ENCODE measurements at regions not wholly inside any gene's neighbourhood (a gene's known extent, or its start where the extent isn't known, plus 50 kb on each side); places are given as distances from the start of the nearest gene placed in this dataset.

- Histone ChIP-seq H3K27me3 (ENCODE audit: control insufficient read depth in 5 of 5, insufficient read depth in 4 of 5, low read length in 5 of 5) (no peaks in the 10 kb centered on the region), H3K9ac (ENCODE audit: low read length in 5 of 5) (no peak overlapping the region), H3K4me3 (ENCODE audit: low read depth in 1 of 5, low read length in 5 of 5) (no peak overlapping the region), H3K36me3 (ENCODE audit: control insufficient read depth in 5 of 5, insufficient read depth in 5 of 5, low read length in 5 of 5) (no peaks in the 10 kb centered on the region), H3K27ac (ENCODE audit: low read depth, low read length) (no peak overlapping the region), H3K4me1 (ENCODE audit: control insufficient read depth in 5 of 5, insufficient read depth in 5 of 5, low read length in 5 of 5) (peaks cover 0 to 17% (median 0%) of the 10 kb centered on the region in 5 donors), H3K9me3 (ENCODE audit: control insufficient read depth in 5 of 5, low read length in 5 of 5) (no peaks in the 10 kb centered on the region)
Measured at GRCh38 chr11:81070948-81071347, 1630.1 kb upstream of the TENM4 start.

GRCh38 chr11:81059356-81059755 is 1618.5 kb upstream of the TENM4 start:
- H3K4me3 ChIP-seq (ENCODE audit: low read depth in 1 of 5, low read length in 5 of 5), result no peak overlapping the region
- H3K36me3 ChIP-seq (ENCODE audit: control insufficient read depth in 5 of 5, insufficient read depth in 5 of 5, low read length in 5 of 5), result no peaks in the 10 kb centered on the region
- H3K9me3 ChIP-seq (ENCODE audit: control insufficient read depth in 5 of 5, low read length in 5 of 5), result no peaks in the 10 kb centered on the region
- H3K9ac ChIP-seq (ENCODE audit: low read length in 5 of 5), result no peak overlapping the region
- H3K27ac ChIP-seq (ENCODE audit: low read depth, low read length), result no peak overlapping the region
- no peaks in the 10 kb centered on the region for H3K4me1 ChIP-seq (ENCODE audit: control insufficient read depth in 5 of 5, insufficient read depth in 5 of 5, low read length in 5 of 5)
- H3K27me3 ChIP-seq (ENCODE audit: control insufficient read depth in 5 of 5, insufficient read depth in 4 of 5, low read length in 5 of 5), result no peaks in the 10 kb centered on the region

GRCh38 chr11:81052344-81053158 is 1611.7 kb upstream of the TENM4 start:
- no peaks in the 10 kb centered on the region for H3K9me3 ChIP-seq (ENCODE audit: control insufficient read depth in 5 of 5, low read length in 5 of 5)
- H3K9ac ChIP-seq (ENCODE audit: low read length in 5 of 5), result no peak overlapping the region
- no peaks in the 10 kb centered on the region for H3K36me3 ChIP-seq (ENCODE audit: control insufficient read depth in 5 of 5, insufficient read depth in 5 of 5, low read length in 5 of 5)
- H3K27me3 ChIP-seq (ENCODE audit: control insufficient read depth in 5 of 5, insufficient read depth in 4 of 5, low read length in 5 of 5), result no peaks in the 10 kb centered on the region
- H3K4me1 ChIP-seq (ENCODE audit: control insufficient read depth in 5 of 5, insufficient read depth in 5 of 5, low read length in 5 of 5), result no peaks in the 10 kb centered on the region
- no peak overlapping the region for H3K4me3 ChIP-seq (ENCODE audit: low read depth in 1 of 5, low read length in 5 of 5)
- H3K27ac ChIP-seq (ENCODE audit: low read depth, low read length), result no peak overlapping the region

GRCh38 chr11:81039916-81040524 is 1599.2 kb upstream of the TENM4 start:
- Histone ChIP-seq H3K4me3 (ENCODE audit: low read depth in 1 of 5, low read length in 5 of 5) (no peak overlapping the region), H3K9ac (ENCODE audit: low read length in 5 of 5) (no peak overlapping the region), H3K27ac (ENCODE audit: low read depth, low read length) (no peak overlapping the region), H3K4me1 (ENCODE audit: control insufficient read depth in 5 of 5, insufficient read depth in 5 of 5, low read length in 5 of 5) (no peaks in the 10 kb centered on the region), H3K36me3 (ENCODE audit: control insufficient read depth in 5 of 5, insufficient read depth in 5 of 5, low read length in 5 of 5) (no peaks in the 10 kb centered on the region), H3K27me3 (ENCODE audit: control insufficient read depth in 5 of 5, insufficient read depth in 4 of 5, low read length in 5 of 5) (no peaks in the 10 kb centered on the region), H3K9me3 (ENCODE audit: control insufficient read depth in 5 of 5, low read length in 5 of 5) (peaks cover 0 to 25% (median 13%) of the 10 kb centered on the region in 5 donors)

- Histone ChIP-seq H3K27me3 (ENCODE audit: control insufficient read depth in 5 of 5, insufficient read depth in 4 of 5, low read length in 5 of 5) (no peaks in the 10 kb centered on the region), H3K27ac (ENCODE audit: low read depth, low read length) (no peak overlapping the region), H3K4me3 (ENCODE audit: low read depth in 1 of 5, low read length in 5 of 5) (no peak overlapping the region), H3K4me1 (ENCODE audit: control insufficient read depth in 5 of 5, insufficient read depth in 5 of 5, low read length in 5 of 5) (no peaks in the 10 kb centered on the region), H3K36me3 (ENCODE audit: control insufficient read depth in 5 of 5, insufficient read depth in 5 of 5, low read length in 5 of 5) (no peaks in the 10 kb centered on the region), H3K9me3 (ENCODE audit: control insufficient read depth in 5 of 5, low read length in 5 of 5) (peaks cover 0 to 27% (median 10%) of the 10 kb centered on the region in 5 donors), H3K9ac (ENCODE audit: low read length in 5 of 5) (no peak overlapping the region)
Measured at GRCh38 chr11:81036168-81036870, 1595.5 kb upstream of the TENM4 start.

GRCh38 chr11:81033779-81034540 is 1593.1 kb upstream of the TENM4 start:
- Histone ChIP-seq H3K27me3 (ENCODE audit: control insufficient read depth in 5 of 5, insufficient read depth in 4 of 5, low read length in 5 of 5) (no peaks in the 10 kb centered on the region), H3K4me1 (ENCODE audit: control insufficient read depth in 5 of 5, insufficient read depth in 5 of 5, low read length in 5 of 5) (no peaks in the 10 kb centered on the region), H3K36me3 (ENCODE audit: control insufficient read depth in 5 of 5, insufficient read depth in 5 of 5, low read length in 5 of 5) (no peaks in the 10 kb centered on the region), H3K4me3 (ENCODE audit: low read depth in 1 of 5, low read length in 5 of 5) (no peak overlapping the region), H3K27ac (ENCODE audit: low read depth, low read length) (no peak overlapping the region), H3K9ac (ENCODE audit: low read length in 5 of 5) (no peak overlapping the region), H3K9me3 (ENCODE audit: control insufficient read depth in 5 of 5, low read length in 5 of 5) (peaks cover 0 to 27% (median 10%) of the 10 kb centered on the region in 5 donors)

GRCh38 chr11:81032906-81033305 is 1592.1 kb upstream of the TENM4 start:
- H3K9ac ChIP-seq (ENCODE audit: low read length in 5 of 5), result no peak overlapping the region
- peaks cover 0 to 24% (median 10%) of the 10 kb centered on the region in 5 donors for H3K9me3 ChIP-seq (ENCODE audit: control insufficient read depth in 5 of 5, low read length in 5 of 5)
- no peak overlapping the region for H3K4me3 ChIP-seq (ENCODE audit: low read depth in 1 of 5, low read length in 5 of 5)
- H3K36me3 ChIP-seq (ENCODE audit: control insufficient read depth in 5 of 5, insufficient read depth in 5 of 5, low read length in 5 of 5), result no peaks in the 10 kb centered on the region
- H3K27ac ChIP-seq (ENCODE audit: low read depth, low read length), result no peak overlapping the region
- no peaks in the 10 kb centered on the region for H3K4me1 ChIP-seq (ENCODE audit: control insufficient read depth in 5 of 5, insufficient read depth in 5 of 5, low read length in 5 of 5)
- no peaks in the 10 kb centered on the region for H3K27me3 ChIP-seq (ENCODE audit: control insufficient read depth in 5 of 5, insufficient read depth in 4 of 5, low read length in 5 of 5)

GRCh38 chr11:81030186-81030585 is 1589.4 kb upstream of the TENM4 start:
- Histone ChIP-seq H3K4me3 (ENCODE audit: low read depth in 1 of 5, low read length in 5 of 5) (no peak overlapping the region), H3K4me1 (ENCODE audit: control insufficient read depth in 5 of 5, insufficient read depth in 5 of 5, low read length in 5 of 5) (no peaks in the 10 kb centered on the region), H3K27me3 (ENCODE audit: control insufficient read depth in 5 of 5, insufficient read depth in 4 of 5, low read length in 5 of 5) (no peaks in the 10 kb centered on the region), H3K9ac (ENCODE audit: low read length in 5 of 5) (no peak overlapping the region), H3K27ac (ENCODE audit: low read depth, low read length) (no peak overlapping the region), H3K9me3 (ENCODE audit: control insufficient read depth in 5 of 5, low read length in 5 of 5) (peaks cover 0 to 7% (median 0%) of the 10 kb centered on the region in 5 donors), H3K36me3 (ENCODE audit: control insufficient read depth in 5 of 5, insufficient read depth in 5 of 5, low read length in 5 of 5) (no peaks in the 10 kb centered on the region)

GRCh38 chr11:81026032-81026431 is 1585.2 kb upstream of the TENM4 start:
- H3K9me3 ChIP-seq (ENCODE audit: control insufficient read depth in 5 of 5, low read length in 5 of 5), result no peaks in the 10 kb centered on the region
- H3K27ac ChIP-seq (ENCODE audit: low read depth, low read length), result no peak overlapping the region
- H3K4me1 ChIP-seq (ENCODE audit: control insufficient read depth in 5 of 5, insufficient read depth in 5 of 5, low read length in 5 of 5), result no peaks in the 10 kb centered on the region
- no peak overlapping the region for H3K9ac ChIP-seq (ENCODE audit: low read length in 5 of 5)
- H3K27me3 ChIP-seq (ENCODE audit: control insufficient read depth in 5 of 5, insufficient read depth in 4 of 5, low read length in 5 of 5), result no peaks in the 10 kb centered on the region
- no peaks in the 10 kb centered on the region for H3K36me3 ChIP-seq (ENCODE audit: control insufficient read depth in 5 of 5, insufficient read depth in 5 of 5, low read length in 5 of 5)
- no peak overlapping the region for H3K4me3 ChIP-seq (ENCODE audit: low read depth in 1 of 5, low read length in 5 of 5)

Measured in subcutaneous abdominal adipose tissue (tissue), 5 donors.